Epithelial cell of prostate (primary cell): ENCODE measurements at regions not wholly inside any gene's neighbourhood (a gene's known extent, or its start where the extent isn't known, plus 50 kb on each side); places are given as distances from the start of the nearest gene placed in this dataset.
"Not testable (repeated sequence)": the region's sequence is repeated elsewhere in the genome, so short reads cannot be mapped to it uniquely, and the experiment has no call there.

Experiments
- DNase-seq: peaks from one replicate; pipeline ENCODE4 v3.0.0-alpha.2; 2011; ENCODE audit warnings: low read depth, low spot score
- H3K27ac ChIP-seq: fragments of 450-650 bp; 2 replicates; pipeline ENCODE4 v1.5.1; 2017; ENCODE audit warnings: mild to moderate bottlenecking

GRCh38 chr6:67885081-67886033 is 749.7 kb upstream of the ADGRB3 start:
- no peak overlapping the region for H3K27ac ChIP-seq
- DNase-seq: no peak

- no peak for DNase-seq
- no peak overlapping the region for H3K27ac ChIP-seq
Measured at GRCh38 chr6:67884442-67884841, 750.6 kb upstream of the ADGRB3 start.

GRCh38 chr6:67883500-67884366 is 751.3 kb upstream of the ADGRB3 start:
- H3K27ac ChIP-seq: no peak overlapping the region
- DNase-seq: no peak

- no peak overlapping the region for H3K27ac ChIP-seq
- DNase-seq: no peak
Measured at GRCh38 chr6:67882436-67883311, 752.4 kb upstream of the ADGRB3 start.

GRCh38 chr6:67881706-67882065 is 753.4 kb upstream of the ADGRB3 start:
- no peak overlapping the region for H3K27ac ChIP-seq
- DNase-seq: no peak

- DNase-seq: no peak
- H3K27ac ChIP-seq: no peak overlapping the region
Measured at GRCh38 chr6:67880939-67881705, 754.0 kb upstream of the ADGRB3 start.

GRCh38 chr6:67880343-67880742 is 754.7 kb upstream of the ADGRB3 start:
- not testable (repeated sequence) for H3K27ac ChIP-seq, DNase-seq

GRCh38 chr6:67879928-67880327 is 755.2 kb upstream of the ADGRB3 start:
- not testable (repeated sequence) for H3K27ac ChIP-seq, DNase-seq

GRCh38 chr6:67879105-67879904 is 755.8 kb upstream of the ADGRB3 start:
- not testable (repeated sequence) for H3K27ac ChIP-seq, DNase-seq

- not testable (repeated sequence) for H3K27ac ChIP-seq, DNase-seq
Measured at GRCh38 chr6:67878216-67878615, 756.9 kb upstream of the ADGRB3 start.

GRCh38 chr6:67877288-67877687 is 757.8 kb upstream of the ADGRB3 start:
- H3K27ac ChIP-seq: no peak overlapping the region
- DNase-seq: no peak

GRCh38 chr6:67875877-67876383 is 759.2 kb upstream of the ADGRB3 start:
- no peak overlapping the region for H3K27ac ChIP-seq
- no peak for DNase-seq

- H3K27ac ChIP-seq: no peak overlapping the region
- no peak for DNase-seq
Measured at GRCh38 chr6:67870321-67870720, 764.8 kb upstream of the ADGRB3 start.

GRCh38 chr6:67863346-67863745 is 771.7 kb upstream of the ADGRB3 start:
- H3K27ac ChIP-seq: no peak overlapping the region
- DNase-seq: no peak

GRCh38 chr6:67854098-67854497 is 781.0 kb upstream of the ADGRB3 start:
- DNase-seq: no peak
- H3K27ac ChIP-seq: no peak overlapping the region

- no peak overlapping the region for H3K27ac ChIP-seq
- DNase-seq: no peak
Measured at GRCh38 chr6:67839818-67840217, 795.3 kb upstream of the ADGRB3 start.

- no peak for DNase-seq
- no peak overlapping the region for H3K27ac ChIP-seq
Measured at GRCh38 chr6:67825201-67825895, 809.7 kb upstream of the ADGRB3 start.

- no peak overlapping the region for H3K27ac ChIP-seq
- DNase-seq: no peak
Measured at GRCh38 chr6:67818322-67818721, 816.8 kb upstream of the ADGRB3 start.
